Esophagus squamous epithelium (tissue), 5 donors: ENCODE measurements at regions not wholly inside any gene's neighbourhood (a gene's known extent, or its start where the extent isn't known, plus 50 kb on each side); places are given as distances from the start of the nearest gene placed in this dataset.
"Not testable (repeated sequence)": the region's sequence is repeated elsewhere in the genome, so short reads cannot be mapped to it uniquely, and the experiment has no call there.

Experiments used
- DNase-seq: peaks from one replicate; lab custom pipeline; 2025; lab: John Stamatoyannopoulos, UW
- H3K27ac ChIP-seq, 4 donors: fragments of 200-600 bp; sonication (generic); one replicate each; pipeline ENCODE4 v1.5.1; 2016 to 2019; ENCODE audit warnings: mild to moderate bottlenecking in 1 of 4
- H3K27me3 ChIP-seq, 4 donors: fragments of 200-600 bp; sonication (generic); 1 replicate in 3 of 4; 2 replicates in 1 of 4; pipeline versions ENCODE4 v1.5.1 to v1.6.0; 2017 to 2021; ENCODE audit warnings: antibody characterized with exemption in 1 of 4
- H3K36me3 ChIP-seq, 3 donors: fragments of 200-600 bp; sonication (generic); one replicate each; pipeline ENCODE4 v1.5.1; 2016 to 2019
- H3K4me1 ChIP-seq, 3 donors: fragments of 200-600 bp; sonication (generic); one replicate each; pipeline ENCODE4 v1.5.1; 2017 to 2019
- H3K4me3 ChIP-seq, 4 donors: fragments of 200-600 bp; sonication (generic); 1 replicate in 3 of 4; 2 replicates in 1 of 4; pipeline ENCODE4 v1.5.1; 2016 to 2019; ENCODE audit warnings: mild to moderate bottlenecking in 2 of 4, moderate library complexity in 1 of 4
- H3K9me3 ChIP-seq, 3 donors: fragments of 200-600 bp; sonication (generic); one replicate each; pipeline ENCODE4 v1.5.1; 2016 to 2019
- CTCF ChIP-seq, 6 experiments: fragments of 450-650 bp in 4 of 6; fragments of 200-600 bp in 2 of 6; sonication (generic) in 2 of 6; IDR thresholded peaks; one replicate each; pipeline ENCODE4 v1.5.1; 2016 to 2019; ENCODE audit warnings: antibody characterized with exemption in 6 of 6, mild to moderate bottlenecking in 4 of 6, moderate library complexity in 4 of 6
- WGBS, 2 donors: methylation state at CpG; one replicate each; pipeline ENCODE4 v1.1.5; 2018; 5-methylcytosine and 5-hydroxymethylcytosine counted together
- intact Hi-C: fragments of 100-400 bp; cut with DNase I; formaldehyde crosslinking; loops from one replicate; pipeline ENCODE4 v1.15.0; 2022
- donor health status: DM: yes; HTN: yes; CAD: no.

GRCh38 chr16:18192389-18192788 lies 144.1 kb downstream of the NPIPA8 start:
- 33 to 63% methylated on average over 1 to 2 of the region's 2 CpGs for WGBS, 2 donors
- DNase-seq, H3K36me3 ChIP-seq, H3K4me1 ChIP-seq, H3K9me3 ChIP-seq, H3K27ac ChIP-seq, intact Hi-C loops, H3K4me3 ChIP-seq, H3K27me3 ChIP-seq: not testable (repeated sequence)

DNA sequence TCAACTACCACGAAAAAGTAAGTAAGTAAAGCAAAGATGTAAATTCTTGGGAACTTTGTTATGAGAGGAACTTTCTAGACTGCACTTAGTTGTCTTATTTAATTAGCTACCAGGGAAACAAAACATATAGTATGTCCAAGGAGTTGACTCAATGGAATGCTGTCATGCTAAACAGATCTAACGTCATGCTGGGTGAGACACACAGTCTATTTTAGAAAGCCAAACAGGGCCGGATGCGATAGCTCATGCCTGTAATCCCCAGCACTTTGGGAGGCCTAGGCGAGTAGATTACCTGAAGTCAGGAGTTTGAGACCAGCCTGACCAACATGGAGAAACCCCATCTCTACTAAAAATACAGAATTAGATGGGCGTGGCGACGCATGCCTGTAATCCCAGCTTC lies 146.4 kb downstream of the NPIPA8 start:
- WGBS, 2 donors = 100% methylated on average over 1 of the region's 8 CpGs; no CpG with 5 or more reads in 1 of the 2 donors

DNA sequence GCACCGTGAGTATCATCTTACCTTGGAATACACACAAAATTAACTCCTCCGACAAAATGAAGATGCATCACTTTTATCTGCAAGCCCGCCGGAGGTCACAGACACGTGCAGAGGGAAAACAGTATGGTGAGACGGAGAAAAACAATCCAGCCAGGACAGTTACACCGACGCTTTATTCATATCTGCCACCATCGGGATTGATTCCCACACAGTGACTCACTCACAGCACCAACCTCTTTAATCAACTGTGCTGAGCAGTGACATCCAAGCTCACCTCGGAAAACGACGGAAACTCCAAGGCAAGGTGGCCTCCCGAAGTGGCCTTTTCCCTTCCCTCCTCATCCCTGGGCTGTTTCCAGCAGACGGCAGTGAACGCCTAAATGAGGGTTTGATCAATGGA lies 151.8 kb downstream of the NPIPA8 start:
- H3K36me3 ChIP-seq, H3K4me3 ChIP-seq, H3K27me3 ChIP-seq, intact Hi-C loops, H3K4me1 ChIP-seq, H3K27ac ChIP-seq, H3K9me3 ChIP-seq, DNase-seq: not testable (repeated sequence)
- 51% methylated on average over 6 of the region's 15 CpGs; no CpG with 5 or more reads in 1 of the 2 donors for WGBS, 2 donors

More for the DNA sequence above, 146.4 kb downstream of the NPIPA8 start:
- H3K4me1 ChIP-seq, H3K36me3 ChIP-seq, H3K27ac ChIP-seq, H3K4me3 ChIP-seq, H3K27me3 ChIP-seq, intact Hi-C loops, H3K9me3 ChIP-seq, DNase-seq: not testable (repeated sequence)

GRCh38 chr16:18181028-18181427 lies 155.5 kb downstream of the NPIPA8 start:
- DNase-seq, H3K36me3 ChIP-seq, H3K27ac ChIP-seq, H3K9me3 ChIP-seq, H3K4me3 ChIP-seq, intact Hi-C loops, H3K4me1 ChIP-seq, H3K27me3 ChIP-seq: not testable (repeated sequence)
- peak in 1 of 6 experiments; percentile 13 for TF ChIP-seq CTCF (IDR thresholded peaks at IDR 0.05)
- WGBS, 2 donors = 42 to 57% methylated on average over 2 to 3 of the region's 6 CpGs

GRCh38 chr16:18173945-18174497 lies 162.5 kb downstream of the NPIPA8 start:
- DNase-seq, H3K4me1 ChIP-seq, H3K9me3 ChIP-seq, intact Hi-C loops, H3K27ac ChIP-seq, H3K4me3 ChIP-seq, H3K27me3 ChIP-seq, H3K36me3 ChIP-seq: not testable (repeated sequence)
- WGBS, 2 donors = 33 to 66% methylated on average over 2 of the region's 2 CpGs

- intact Hi-C loops, H3K9me3 ChIP-seq, DNase-seq, H3K4me3 ChIP-seq, H3K27ac ChIP-seq, H3K4me1 ChIP-seq, H3K27me3 ChIP-seq, H3K36me3 ChIP-seq: not testable (repeated sequence)
- WGBS, 2 donors = 39 to 49% methylated on average over 2 to 3 of the region's 3 CpGs
Observed at GRCh38 chr16:18162293-18162692, 174.2 kb downstream of the NPIPA8 start.

GRCh38 chr16:18161224-18161623 lies 175.3 kb downstream of the NPIPA8 start:
- 65 to 83% methylated on average over 4 of the region's 4 CpGs for WGBS, 2 donors
- H3K4me1 ChIP-seq, H3K27me3 ChIP-seq, DNase-seq, H3K27ac ChIP-seq, H3K9me3 ChIP-seq, H3K4me3 ChIP-seq, H3K36me3 ChIP-seq, intact Hi-C loops: not testable (repeated sequence)

- H3K27me3 ChIP-seq, intact Hi-C loops, H3K36me3 ChIP-seq, H3K4me1 ChIP-seq, DNase-seq, H3K27ac ChIP-seq, H3K4me3 ChIP-seq, H3K9me3 ChIP-seq: not testable (repeated sequence)
- WGBS, 2 donors = 9 to 30% methylated on average over 1 of the region's 1 CpG
Observed at GRCh38 chr16:18159185-18159584, 177.4 kb downstream of the NPIPA8 start.

DNA sequence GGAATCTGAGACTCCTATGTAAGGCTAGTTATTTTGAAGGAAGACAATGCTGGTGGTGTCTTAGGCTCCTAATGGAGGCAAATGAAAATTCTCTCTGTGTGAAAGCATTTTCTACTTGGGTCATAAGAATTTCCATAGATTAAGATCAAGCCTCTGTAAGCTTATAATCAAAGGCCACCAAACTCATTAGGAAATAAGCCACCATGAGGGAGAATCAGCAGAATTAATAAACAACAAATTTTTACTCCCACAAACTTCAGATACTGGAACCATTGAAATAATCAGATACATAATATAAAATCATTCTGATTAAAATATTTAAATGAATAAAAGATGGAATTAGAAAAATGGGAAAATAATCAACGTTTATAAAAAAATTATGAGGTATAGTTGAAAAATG lies 178.7 kb downstream of the NPIPA8 start:
- H3K27ac ChIP-seq, H3K9me3 ChIP-seq, H3K27me3 ChIP-seq, H3K36me3 ChIP-seq, DNase-seq, intact Hi-C loops, H3K4me1 ChIP-seq, H3K4me3 ChIP-seq: not testable (repeated sequence)
- WGBS, 2 donors = 72 to 97% methylated on average over 1 of the region's 1 CpG

- WGBS, 2 donors = 20 to 30% methylated on average over 3 to 5 of the region's 6 CpGs
Observed at GRCh38 chr16:18152832-18153231, 183.7 kb downstream of the NPIPA8 start.

GRCh38 chr16:18148132-18148531 lies 188.4 kb downstream of the NPIPA8 start:
- no CpG with 5 or more reads among the region's 5 CpGs for WGBS, 2 donors
- H3K27me3 ChIP-seq, H3K36me3 ChIP-seq, intact Hi-C loops, H3K4me3 ChIP-seq, H3K27ac ChIP-seq, DNase-seq, H3K9me3 ChIP-seq, H3K4me1 ChIP-seq: not testable (repeated sequence)

More at GRCh38 chr16:18152832-18153231, 183.7 kb downstream of the NPIPA8 start:
- DNase-seq, intact Hi-C loops, H3K4me1 ChIP-seq, H3K4me3 ChIP-seq, H3K36me3 ChIP-seq, H3K27ac ChIP-seq, H3K27me3 ChIP-seq, H3K9me3 ChIP-seq: not testable (repeated sequence)

DNA sequence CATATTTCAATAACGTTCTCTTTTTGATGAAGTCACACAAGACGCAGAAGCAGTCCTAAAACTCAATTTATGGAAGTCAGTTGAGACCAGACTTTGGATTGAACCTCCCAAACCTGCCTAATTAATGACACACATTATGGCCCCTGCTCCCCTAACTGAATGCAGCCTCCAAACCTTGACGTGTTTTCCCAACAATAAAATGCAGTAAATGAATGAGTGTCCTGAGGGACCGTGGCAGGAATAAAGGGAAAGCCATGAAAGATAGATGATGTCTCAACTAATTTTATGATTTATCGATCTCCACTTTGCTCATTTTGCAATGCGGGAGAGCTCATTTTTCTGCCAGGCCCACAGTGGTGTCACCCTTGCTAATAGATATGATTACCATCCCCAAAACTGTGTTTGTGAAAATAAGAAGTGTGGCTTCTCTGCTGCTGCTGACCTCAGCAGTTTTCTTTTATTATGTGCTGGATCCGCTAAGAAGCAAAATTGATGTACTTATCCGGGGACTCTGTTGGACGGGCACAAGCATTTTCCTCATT lies 189.9 kb downstream of the NPIPA8 start:
- DNase-seq, H3K27ac ChIP-seq, intact Hi-C loops, H3K9me3 ChIP-seq, H3K27me3 ChIP-seq, H3K36me3 ChIP-seq, H3K4me3 ChIP-seq, H3K4me1 ChIP-seq: not testable (repeated sequence)
- WGBS, 2 donors = no CpG with 5 or more reads among the region's 9 CpGs
